Spleen (tissue), 11 donors: ENCODE measurements at regions not wholly inside any gene's neighbourhood (a gene's known extent, or its start where the extent isn't known, plus 50 kb on each side); places are given as distances from the start of the nearest gene placed in this dataset.

Source experiments
- DNase-seq: peaks from one replicate; pipeline ENCODE4 v3.0.0-alpha.2; 2020
- H3K27ac ChIP-seq, 8 donors: fragments of 200-600 bp; sonication (generic) in 7 of 8; 1 replicate in 4 of 8; 2 replicates in 4 of 8; pipeline versions ENCODE4 v1.5.0 to v1.8.0; 2016 to 2021; ENCODE audit warnings: inconsistent platforms in 4 of 8, mild to moderate bottlenecking in 4 of 8, moderate library complexity in 1 of 8
- H3K27me3 ChIP-seq, 7 donors: fragments of 200-600 bp; sonication (generic) in 6 of 7; replicated peaks in 1 of 7; 1 replicate in 4 of 7; 2 replicates in 3 of 7; pipeline versions ENCODE4 v1.5.0 to v1.8.0; 2016 to 2021; ENCODE audit warnings: inconsistent platforms in 3 of 7, mild to moderate bottlenecking in 1 of 7
- H3K36me3 ChIP-seq, 6 donors: fragments of 200-600 bp; sonication (generic) in 5 of 6; 1 replicate in 4 of 6; 2 replicates in 2 of 6; pipeline versions ENCODE4 v1.5.0 to v1.8.0; 2016 to 2021; ENCODE audit warnings: inconsistent platforms in 2 of 6
- H3K4me1 ChIP-seq, 6 donors: fragments of 200-600 bp; sonication (generic) in 5 of 6; 1 replicate in 3 of 6; 2 replicates in 3 of 6; pipeline versions ENCODE4 v1.5.0 to v1.8.0; 2016 to 2021; ENCODE audit warnings: inconsistent platforms in 3 of 6
- H3K4me3 ChIP-seq, 8 donors: fragments of 200-600 bp; sonication (generic) in 7 of 8; 1 replicate in 4 of 8; 2 replicates in 4 of 8; pipeline versions ENCODE4 v1.5.0 to v1.8.0; 2016 to 2021; ENCODE audit warnings: inconsistent platforms in 4 of 8, mild to moderate bottlenecking in 4 of 8, moderate library complexity in 2 of 8
- H3K9me3 ChIP-seq, 8 donors: fragments of 200-600 bp; sonication (generic) in 7 of 8; 1 replicate in 4 of 8; 2 replicates in 4 of 8; pipeline versions ENCODE4 v1.5.0 to v1.8.0; 2016 to 2021; ENCODE audit warnings: inconsistent platforms in 4 of 8
- POLR2A ChIP-seq, 3 donors: fragments of 450-650 bp; IDR thresholded peaks; one replicate each; pipeline ENCODE4 v1.5.1; 2017; ENCODE audit warnings: antibody characterized with exemption in 3 of 3, mild to moderate bottlenecking in 1 of 3
- POLR2AphosphoS5 ChIP-seq, 3 donors: sonication (generic); formaldehyde crosslinking; IDR thresholded peaks; one replicate each; pipeline ENCODE4 v1.5.1; 2017; ENCODE audit warnings: antibody characterized with exemption in 3 of 3
- WGBS, 5 donors: extraction: QIAGEN DNeasy Blood & Tissue Kit in 3 of 5; methylation state at CpG; one replicate each; pipeline versions ENCODE4 v1.1.5 to v1.1.7; 2013 to 2018; 5-methylcytosine and 5-hydroxymethylcytosine counted together
- intact Hi-C: fragments of 100-400 bp; cut with DNase I; formaldehyde crosslinking; loops from one replicate; pipeline ENCODE4 v1.15.0; 2023; ENCODE audit warnings: low total_unique reads
- TF ChIP-seq, protein P1 (sequence below), 11 experiments: fragments of 200-600 bp in 7 of 11; fragments of 450-650 bp in 4 of 11; sonication (generic) in 4 of 11; IDR thresholded peaks in 8 of 11; conservative IDR thresholded peaks in 3 of 11; 1 replicate in 7 of 11; 2 replicates in 4 of 11; pipeline versions ENCODE4 v1.4.0 to v1.8.0; 2016 to 2021; ENCODE audit warnings: antibody characterized with exemption in 11 of 11, inconsistent platforms in 4 of 11, mild to moderate bottlenecking in 1 of 11
- donor health status: healthy with polysubstance abuse.
- donor health status: DM: no; HTN: no; CAD: no; lungs with moderate emphysema.
- donor health status: DM: no; HTN: no; CAD: no.
- donor health status: Bipolar disorder and iron deficiency.
- donor health status: healthy.
- donor health status: DM: no; HTN: no; CAD: no.
- donor health status: DM: yes; HTN: yes; CAD: no.

DNA sequence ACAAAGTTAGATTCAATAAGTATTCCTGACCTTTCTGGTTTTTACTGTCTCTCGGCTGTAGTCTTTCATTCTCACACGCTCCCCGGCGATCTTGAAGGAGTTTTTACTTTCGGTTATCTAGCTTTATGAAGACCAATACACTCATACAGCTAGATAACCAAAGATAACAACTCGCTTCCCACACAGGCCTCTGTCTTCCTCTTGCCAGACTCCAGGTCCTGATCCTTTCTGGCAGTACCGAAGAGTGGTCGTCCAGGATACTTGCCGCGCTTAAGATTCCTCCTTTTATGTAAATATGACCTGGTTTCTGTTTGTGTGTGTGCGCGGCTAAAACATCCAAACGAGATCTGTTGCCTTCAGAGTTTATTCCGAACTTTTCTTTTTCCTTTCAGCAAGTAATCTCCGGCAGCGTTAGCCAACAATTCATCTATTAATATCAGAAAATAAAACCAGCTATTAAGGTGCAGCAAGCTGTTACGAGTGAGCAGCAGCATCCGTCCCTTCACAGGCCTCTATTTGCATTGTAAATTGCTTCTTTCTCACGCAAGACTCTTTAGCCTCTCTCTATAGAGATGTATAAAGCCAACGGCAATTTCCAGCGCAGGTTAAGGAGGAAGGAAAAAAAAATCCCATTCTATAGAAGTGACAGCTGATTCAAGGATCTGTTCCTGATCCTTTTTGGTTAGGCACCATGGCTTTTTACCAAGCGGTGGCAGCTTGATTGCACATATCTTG is 216.1 kb downstream of the MEF2C start:
- WGBS, 5 donors = 3 to 4% (median 4%) methylated on average over 22 of the region's 22 CpGs
- no peak for DNase-seq
- Histone ChIP-seq H3K4me3 (peak overlapping the region in 7 of 8 donors; percentile 10 to 63 (median 34)), H3K36me3 (no peaks in the 10 kb centered on the region), H3K27ac (no peak overlapping the region), H3K27me3 (peaks cover 22 to 100% (median 100%) of the 10 kb centered on the region in 7 donors), H3K9me3 (peaks cover 0 to 20% (median 0%) of the 10 kb centered on the region in 8 donors), H3K4me1 (peaks cover 5 to 30% (median 21%) of the 10 kb centered on the region in 6 donors)
- TF ChIP-seq, protein P1, sequence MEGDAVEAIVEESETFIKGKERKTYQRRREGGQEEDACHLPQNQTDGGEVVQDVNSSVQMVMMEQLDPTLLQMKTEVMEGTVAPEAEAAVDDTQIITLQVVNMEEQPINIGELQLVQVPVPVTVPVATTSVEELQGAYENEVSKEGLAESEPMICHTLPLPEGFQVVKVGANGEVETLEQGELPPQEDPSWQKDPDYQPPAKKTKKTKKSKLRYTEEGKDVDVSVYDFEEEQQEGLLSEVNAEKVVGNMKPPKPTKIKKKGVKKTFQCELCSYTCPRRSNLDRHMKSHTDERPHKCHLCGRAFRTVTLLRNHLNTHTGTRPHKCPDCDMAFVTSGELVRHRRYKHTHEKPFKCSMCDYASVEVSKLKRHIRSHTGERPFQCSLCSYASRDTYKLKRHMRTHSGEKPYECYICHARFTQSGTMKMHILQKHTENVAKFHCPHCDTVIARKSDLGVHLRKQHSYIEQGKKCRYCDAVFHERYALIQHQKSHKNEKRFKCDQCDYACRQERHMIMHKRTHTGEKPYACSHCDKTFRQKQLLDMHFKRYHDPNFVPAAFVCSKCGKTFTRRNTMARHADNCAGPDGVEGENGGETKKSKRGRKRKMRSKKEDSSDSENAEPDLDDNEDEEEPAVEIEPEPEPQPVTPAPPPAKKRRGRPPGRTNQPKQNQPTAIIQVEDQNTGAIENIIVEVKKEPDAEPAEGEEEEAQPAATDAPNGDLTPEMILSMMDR (IDR thresholded peaks at IDR 0.05 in 8 of 11, conservative IDR thresholded peaks at IDR 0.05 in 3 of 11) = no peak
- TF ChIP-seq POLR2A (IDR thresholded peaks at IDR 0.05) (no peak), POLR2AphosphoS5 (IDR thresholded peaks at IDR 0.05) (no peak)
- intact Hi-C loops = no loop called here

DNA sequence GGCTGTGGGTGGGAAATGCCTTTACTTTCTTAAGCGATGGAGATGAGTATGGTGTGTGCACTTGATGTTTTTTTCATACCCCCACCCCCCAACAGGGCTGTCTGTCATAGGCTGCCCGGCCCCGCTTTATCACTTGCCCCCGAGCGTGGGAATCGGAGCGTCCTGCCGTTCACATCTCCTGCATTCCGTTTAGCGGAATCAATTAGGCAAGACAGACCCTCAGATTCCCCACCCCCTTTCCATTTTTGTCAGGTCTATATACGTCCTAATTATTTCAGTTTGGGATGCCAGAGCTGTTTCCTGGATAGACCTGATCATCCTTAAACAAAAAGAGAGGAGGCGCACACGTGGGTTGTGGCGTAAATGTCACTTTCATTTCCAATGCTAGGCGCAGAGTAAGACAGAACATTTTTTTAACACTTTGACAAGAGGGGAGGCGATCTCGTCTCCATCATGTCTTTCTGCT is 217.2 kb downstream of the MEF2C start:
- DNase-seq = no peak
- TF ChIP-seq POLR2AphosphoS5 (IDR thresholded peaks at IDR 0.05) (no peak), POLR2A (IDR thresholded peaks at IDR 0.05) (no peak)
- TF ChIP-seq, protein P1 (IDR thresholded peaks at IDR 0.05 in 8 of 11, conservative IDR thresholded peaks at IDR 0.05 in 3 of 11) = no peak
- no peak overlapping the region for H3K27ac ChIP-seq
- peaks cover 12 to 100% (median 100%) of the 10 kb centered on the region in 7 donors for H3K27me3 ChIP-seq
- peak overlapping the region in 1 of 8 donors; percentile 17 for H3K4me3 ChIP-seq
- H3K4me1 ChIP-seq = peaks cover 5 to 33% (median 28%) of the 10 kb centered on the region in 6 donors
- H3K36me3 ChIP-seq = no peaks in the 10 kb centered on the region
- peaks cover 0 to 17% (median 0%) of the 10 kb centered on the region in 8 donors for H3K9me3 ChIP-seq
- intact Hi-C loops = no loop called here
- 8 to 14% (median 12%) methylated on average over 17 of the region's 17 CpGs for WGBS, 5 donors

DNA sequence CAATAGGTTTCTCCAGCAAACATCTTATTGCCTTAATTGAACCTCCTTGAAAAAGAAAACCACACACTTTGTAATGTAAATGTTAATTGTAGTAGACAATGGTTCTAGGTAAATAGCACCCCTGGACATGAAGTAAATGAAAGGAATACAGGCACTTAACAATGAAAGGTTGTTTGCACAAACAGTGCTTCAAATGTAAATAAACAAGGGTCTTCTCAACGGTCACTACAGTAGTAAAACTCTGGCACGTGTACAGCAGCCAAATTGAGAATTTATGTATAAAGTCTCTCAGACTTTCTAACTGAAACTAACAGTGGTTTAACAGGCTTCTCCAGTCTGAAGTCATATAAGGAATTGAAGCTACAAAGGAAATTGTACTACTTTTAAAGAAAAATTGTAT is 218.3 kb downstream of the MEF2C start:
- intact Hi-C loops = no loop called here
- 5 to 10% (median 7%) methylated on average over 2 of the region's 2 CpGs for WGBS, 5 donors
- H3K9me3 ChIP-seq = peaks cover 0 to 26% (median 0%) of the 10 kb centered on the region in 8 donors
- H3K27me3 ChIP-seq = peaks cover 12 to 100% (median 100%) of the 10 kb centered on the region in 7 donors
- no peaks in the 10 kb centered on the region for H3K36me3 ChIP-seq
- H3K27ac ChIP-seq = no peak overlapping the region
- H3K4me3 ChIP-seq = no peak overlapping the region
- TF ChIP-seq, protein P1 (IDR thresholded peaks at IDR 0.05 in 8 of 11, conservative IDR thresholded peaks at IDR 0.05 in 3 of 11) = no peak
- TF ChIP-seq POLR2AphosphoS5 (IDR thresholded peaks at IDR 0.05) (no peak), POLR2A (IDR thresholded peaks at IDR 0.05) (no peak)
- no peak for DNase-seq
- peaks cover 5 to 45% (median 38%) of the 10 kb centered on the region in 6 donors for H3K4me1 ChIP-seq

DNA sequence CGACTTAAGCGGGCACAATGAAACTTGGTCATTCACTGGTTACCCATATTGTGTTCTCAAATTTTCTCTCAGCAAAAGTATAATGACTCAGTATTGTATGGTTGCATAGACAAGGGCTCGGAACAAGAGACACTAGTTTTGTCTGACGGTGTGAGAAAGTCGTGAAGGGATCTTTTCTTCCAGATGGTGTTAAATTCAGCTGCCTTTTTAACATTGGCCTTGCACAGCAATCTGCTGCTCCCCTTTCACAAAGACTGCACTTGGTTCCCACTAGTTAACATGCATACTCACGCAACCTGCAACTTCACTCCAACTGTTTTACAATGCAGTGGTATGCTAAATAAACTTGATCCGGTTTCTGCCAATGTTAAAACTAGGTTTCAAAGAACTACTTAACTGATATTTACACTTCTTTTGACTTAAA is 219.2 kb downstream of the MEF2C start:
- intact Hi-C loops = no loop called here
- H3K9me3 ChIP-seq = peaks cover 0 to 31% (median 0%) of the 10 kb centered on the region in 8 donors
- H3K4me3 ChIP-seq = no peak overlapping the region
- TF ChIP-seq, protein P1 (IDR thresholded peaks at IDR 0.05 in 8 of 11, conservative IDR thresholded peaks at IDR 0.05 in 3 of 11) = no peak
- TF ChIP-seq POLR2A (IDR thresholded peaks at IDR 0.05) (no peak), POLR2AphosphoS5 (IDR thresholded peaks at IDR 0.05) (no peak)
- DNase-seq = no peak
- H3K4me1 ChIP-seq = peaks cover 5 to 48% (median 40%) of the 10 kb centered on the region in 6 donors
- H3K27ac ChIP-seq = no peak overlapping the region
- H3K27me3 ChIP-seq = peaks cover 12 to 100% (median 100%) of the 10 kb centered on the region in 7 donors
- no peaks in the 10 kb centered on the region for H3K36me3 ChIP-seq
- WGBS, 5 donors = 11 to 16% (median 14%) methylated on average over 7 of the region's 7 CpGs
